ENCODE measurements at regions not wholly inside any gene's neighbourhood (a gene's known extent, or its start where the extent isn't known, plus 50 kb on each side); places are given as distances from the start of the nearest gene placed in this dataset.

GRCh38 chr22:25514436-25515180 is 49.9 kb upstream of the GRK3 start:
- intact Hi-C loops (cut with DNase I), result no loop called here
- DNase-seq (no peak), ATAC-seq (no peak)
- H3K27me3 ChIP-seq, result no peaks in the 10 kb centered on the region
- H3K27ac ChIP-seq, result no peak overlapping the region
- no peak for TF ChIP-seq CTCF (IDR thresholded peaks at IDR 0.05)
- H3K36me3 ChIP-seq, result peaks cover 0 to 29% (median 14%) of the 10 kb centered on the region in 9 donors
- no peaks in the 10 kb centered on the region for H3K4me1 ChIP-seq
- no peak overlapping the region for H3K4me3 ChIP-seq
- no peaks in the 10 kb centered on the region for H3K9me3 ChIP-seq
- WGBS, 2 donors, result 83 to 86% methylated on average over 13 of the region's 13 CpGs

Small RNA genes lying in the stretch of these regions (microRNA-seq; reads per million reads assigned to microRNA genes)
- 0 reads per million in 2 donors for gene MIR6817

All from heart right ventricle (tissue), 16 donors.